IPS-15b (cell line): ENCODE measurements at regions not wholly inside any gene's neighbourhood (a gene's known extent, or its start where the extent isn't known, plus 50 kb on each side); places are given as distances from the start of the nearest gene placed in this dataset.

Source experiments
- H3K27me3 ChIP-seq: one replicate; pipeline ENCODE4 v1.6.1; 2013; ENCODE audit warnings: low read length; ENCODE audit not compliant: control insufficient read depth, insufficient read depth
- H3K36me3 ChIP-seq: one replicate; pipeline ENCODE4 v1.6.1; 2013; ENCODE audit warnings: low read length; ENCODE audit not compliant: control insufficient read depth, insufficient read depth
- H3K4me1 ChIP-seq: one replicate; pipeline ENCODE4 v1.6.1; 2013; ENCODE audit warnings: mild to moderate bottlenecking, low read length; ENCODE audit not compliant: control insufficient read depth, insufficient read depth
- H3K4me3 ChIP-seq: one replicate; pipeline ENCODE4 v1.5.1; 2013; ENCODE audit warnings: low read depth, low read length
- H3K9ac ChIP-seq: one replicate; pipeline ENCODE4 v1.6.1; 2013; ENCODE audit warnings: low read depth, mild to moderate bottlenecking, low read length
- H3K9me3 ChIP-seq: one replicate; pipeline ENCODE4 v1.6.1; 2013; ENCODE audit warnings: mild to moderate bottlenecking, low read length; ENCODE audit not compliant: control insufficient read depth, insufficient read depth

DNA sequence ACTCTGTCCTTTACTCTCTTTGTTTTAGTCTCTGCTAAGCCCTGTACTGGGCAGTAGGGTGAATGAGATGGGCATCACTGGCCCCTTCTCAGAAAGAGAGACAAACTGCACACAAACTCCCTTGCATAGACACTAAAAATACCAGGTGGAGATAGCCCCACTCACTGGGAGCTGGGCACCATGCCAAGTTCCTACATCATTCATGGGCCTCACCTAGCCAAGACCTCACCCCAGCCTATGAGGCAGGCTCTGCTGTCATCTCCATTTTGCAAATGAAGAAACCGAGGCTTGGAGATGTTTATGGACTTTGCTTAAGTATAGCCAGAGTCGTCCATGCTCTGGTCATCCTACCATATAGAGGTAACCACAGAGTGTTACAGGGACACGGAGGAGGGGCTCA is 499.8 kb upstream of the CDH11 start:
- Histone ChIP-seq H3K9ac (no peak overlapping the region), H3K27me3 (no peaks in the 10 kb centered on the region), H3K4me3 (no peak overlapping the region), H3K36me3 (no peaks in the 10 kb centered on the region), H3K9me3 (no peaks in the 10 kb centered on the region), H3K4me1 (no peaks in the 10 kb centered on the region)

GRCh38 chr16:65619606-65620005 is 497.7 kb upstream of the CDH11 start:
- Histone ChIP-seq H3K9me3 (no peaks in the 10 kb centered on the region), H3K27me3 (no peaks in the 10 kb centered on the region), H3K36me3 (no peaks in the 10 kb centered on the region), H3K4me3 (no peak overlapping the region), H3K4me1 (no peaks in the 10 kb centered on the region), H3K9ac (no peak overlapping the region)

- no peak overlapping the region for H3K4me3 ChIP-seq
- H3K9ac ChIP-seq = no peak overlapping the region
Observed at GRCh38 chr16:65618931-65619330, 497.1 kb upstream of the CDH11 start.

DNA sequence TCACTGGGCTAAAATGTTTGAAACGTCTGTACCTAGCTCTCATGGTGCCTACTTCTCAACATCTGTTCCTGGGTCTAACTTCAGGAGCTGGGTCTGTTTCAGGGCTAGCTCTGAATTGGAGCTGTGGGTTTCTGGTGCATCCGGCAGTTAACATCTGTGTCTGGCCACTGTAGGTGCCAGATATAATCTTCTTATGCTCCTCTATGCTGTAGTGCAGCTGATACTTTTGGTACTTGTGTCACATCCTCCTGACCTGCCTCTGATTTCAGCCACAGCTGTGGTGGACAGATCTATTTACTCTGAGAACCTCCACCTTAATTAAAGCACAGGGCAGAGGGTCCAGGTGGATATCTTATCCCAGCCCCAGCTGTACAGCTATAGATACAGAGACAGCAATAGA is 496.5 kb upstream of the CDH11 start:
- Histone ChIP-seq H3K9ac (no peak overlapping the region), H3K9me3 (no peaks in the 10 kb centered on the region), H3K36me3 (no peaks in the 10 kb centered on the region), H3K4me1 (no peaks in the 10 kb centered on the region), H3K27me3 (no peaks in the 10 kb centered on the region), H3K4me3 (no peak overlapping the region)

More at GRCh38 chr16:65618931-65619330, 497.1 kb upstream of the CDH11 start:
- Histone ChIP-seq H3K4me1 (no peaks in the 10 kb centered on the region), H3K36me3 (no peaks in the 10 kb centered on the region), H3K27me3 (no peaks in the 10 kb centered on the region), H3K9me3 (no peaks in the 10 kb centered on the region)

GRCh38 chr16:65617421-65617820 is 495.6 kb upstream of the CDH11 start:
- no peak overlapping the region for H3K9ac ChIP-seq
- H3K27me3 ChIP-seq = no peaks in the 10 kb centered on the region
- H3K4me1 ChIP-seq = no peaks in the 10 kb centered on the region
- no peaks in the 10 kb centered on the region for H3K36me3 ChIP-seq
- H3K9me3 ChIP-seq = no peaks in the 10 kb centered on the region
- no peak overlapping the region for H3K4me3 ChIP-seq

GRCh38 chr16:65608455-65608854 is 486.6 kb upstream of the CDH11 start:
- Histone ChIP-seq H3K36me3 (no peaks in the 10 kb centered on the region), H3K9me3 (no peaks in the 10 kb centered on the region), H3K4me3 (no peak overlapping the region), H3K4me1 (no peaks in the 10 kb centered on the region), H3K9ac (no peak overlapping the region), H3K27me3 (no peaks in the 10 kb centered on the region)

GRCh38 chr16:65604771-65605170 is 482.9 kb upstream of the CDH11 start:
- H3K9ac ChIP-seq = no peak overlapping the region
- H3K27me3 ChIP-seq = no peaks in the 10 kb centered on the region
- H3K9me3 ChIP-seq = no peaks in the 10 kb centered on the region
- H3K4me1 ChIP-seq = no peaks in the 10 kb centered on the region
- H3K36me3 ChIP-seq = no peaks in the 10 kb centered on the region
- no peak overlapping the region for H3K4me3 ChIP-seq

- Histone ChIP-seq H3K9me3 (no peaks in the 10 kb centered on the region), H3K4me1 (no peaks in the 10 kb centered on the region), H3K27me3 (no peaks in the 10 kb centered on the region), H3K4me3 (no peak overlapping the region), H3K36me3 (no peaks in the 10 kb centered on the region), H3K9ac (no peak overlapping the region)
Observed at GRCh38 chr16:65601781-65602180, 479.9 kb upstream of the CDH11 start.

DNA sequence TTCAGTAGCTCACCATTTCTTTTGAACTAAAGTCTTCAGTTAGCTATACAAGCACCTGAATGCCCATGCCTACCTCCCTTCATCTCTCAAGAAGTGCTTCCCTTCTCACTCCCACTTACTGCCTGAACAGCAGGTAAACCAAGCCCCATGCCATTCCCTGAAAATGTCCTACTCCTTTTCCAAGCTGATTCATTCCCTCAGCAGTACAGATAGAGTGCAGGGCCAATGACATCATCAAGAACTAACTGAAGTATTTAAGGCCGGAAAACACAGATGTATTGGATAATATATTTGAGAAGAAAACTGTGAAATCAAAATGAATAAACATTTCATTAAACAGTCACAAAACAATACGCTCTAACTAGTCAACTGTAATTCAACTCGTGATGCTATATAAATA is 478.8 kb upstream of the CDH11 start:
- Histone ChIP-seq H3K27me3 (no peaks in the 10 kb centered on the region), H3K9me3 (no peaks in the 10 kb centered on the region)

DNA sequence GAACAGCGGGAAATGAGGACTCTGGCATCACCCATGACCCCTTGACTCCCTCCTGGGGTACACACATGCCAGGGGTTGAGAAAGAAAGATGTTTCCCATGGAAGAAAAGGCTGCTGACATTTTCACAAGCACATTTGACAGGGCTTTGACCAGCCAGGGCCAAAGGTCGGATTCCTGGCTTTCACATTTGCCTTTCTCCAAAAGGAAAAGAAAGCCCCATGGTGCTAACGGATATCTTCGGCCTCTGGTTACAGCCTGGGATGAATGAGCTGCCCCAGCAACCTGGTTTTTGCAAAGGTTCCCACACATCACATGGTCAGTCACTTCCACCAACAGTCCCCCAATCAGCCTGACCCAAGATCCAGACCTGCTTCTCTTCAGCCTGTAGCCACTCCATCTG is 478.2 kb upstream of the CDH11 start:
- no peak overlapping the region for H3K4me3 ChIP-seq
- no peaks in the 10 kb centered on the region for H3K9me3 ChIP-seq
- H3K9ac ChIP-seq = no peak overlapping the region
- H3K36me3 ChIP-seq = no peaks in the 10 kb centered on the region
- no peaks in the 10 kb centered on the region for H3K27me3 ChIP-seq
- no peaks in the 10 kb centered on the region for H3K4me1 ChIP-seq

More for the DNA sequence above, 478.8 kb upstream of the CDH11 start:
- Histone ChIP-seq H3K36me3 (no peaks in the 10 kb centered on the region), H3K4me3 (no peak overlapping the region), H3K9ac (no peak overlapping the region), H3K4me1 (no peaks in the 10 kb centered on the region)

GRCh38 chr16:65598621-65599020 is 476.8 kb upstream of the CDH11 start:
- Histone ChIP-seq H3K4me1 (no peaks in the 10 kb centered on the region), H3K27me3 (no peaks in the 10 kb centered on the region), H3K36me3 (no peaks in the 10 kb centered on the region), H3K9ac (no peak overlapping the region), H3K9me3 (no peaks in the 10 kb centered on the region), H3K4me3 (no peak overlapping the region)

DNA sequence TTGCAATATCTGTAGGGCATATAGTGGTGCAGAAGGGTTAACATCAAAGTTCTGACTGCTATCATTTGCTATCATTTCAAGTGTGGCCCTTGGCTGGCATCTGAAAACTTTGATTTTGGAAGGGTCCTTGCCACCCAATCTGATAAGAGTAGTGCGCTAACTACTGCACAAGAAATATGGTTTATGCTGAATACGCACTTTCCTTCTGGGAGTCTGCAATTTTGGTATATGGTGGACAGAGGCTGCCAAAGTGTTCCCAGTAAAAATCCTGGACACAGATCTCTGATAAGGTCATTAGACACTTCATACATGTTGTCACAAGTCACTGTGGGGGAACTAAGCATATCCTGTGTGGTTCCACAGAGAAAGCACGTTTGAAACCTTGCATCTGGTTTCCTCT is 461.6 kb upstream of the CDH11 start:
- H3K27me3 ChIP-seq = no peaks in the 10 kb centered on the region
- H3K9ac ChIP-seq = no peak overlapping the region
- H3K36me3 ChIP-seq = no peaks in the 10 kb centered on the region
- H3K4me1 ChIP-seq = no peaks in the 10 kb centered on the region
- no peak overlapping the region for H3K4me3 ChIP-seq
- H3K9me3 ChIP-seq = no peaks in the 10 kb centered on the region

GRCh38 chr16:65579050-65579449 is 457.2 kb upstream of the CDH11 start:
- no peaks in the 10 kb centered on the region for H3K27me3 ChIP-seq

More at GRCh38 chr16:65579050-65579449, 457.2 kb upstream of the CDH11 start:
- Histone ChIP-seq H3K4me1 (no peaks in the 10 kb centered on the region), H3K9me3 (no peaks in the 10 kb centered on the region), H3K4me3 (no peak overlapping the region), H3K9ac (no peak overlapping the region), H3K36me3 (no peaks in the 10 kb centered on the region)
